Glomerular visceral epithelial cell (primary cell): ENCODE measurements at regions not wholly inside any gene's neighbourhood (a gene's known extent, or its start where the extent isn't known, plus 50 kb on each side); places are given as distances from the start of the nearest gene placed in this dataset.
"Not testable (repeated sequence)": the region's sequence is repeated elsewhere in the genome, so short reads cannot be mapped to it uniquely, and the experiment has no call there.

Experiments used
- DNase-seq: peaks from one replicate; pipeline ENCODE4 v3.0.0-alpha.2; 2016; ENCODE audit errors: extremely low spot score

- DNase-seq, result no peak
Observed at GRCh38 chr6:94238868-94239267, 819.5 kb upstream of the EPHA7 start.

- no peak for DNase-seq
Observed at GRCh38 chr6:94227741-94228140, 808.4 kb upstream of the EPHA7 start.

- no peak for DNase-seq
Observed at GRCh38 chr6:94217836-94218235, 798.5 kb upstream of the EPHA7 start.

- DNase-seq, result no peak
Observed at GRCh38 chr6:94215552-94215951, 796.2 kb upstream of the EPHA7 start.

GRCh38 chr6:94213226-94213625, 793.9 kb upstream of the EPHA7 start:
- DNase-seq, result no peak

GRCh38 chr6:94196891-94197290, 777.5 kb upstream of the EPHA7 start:
- no peak for DNase-seq

GRCh38 chr6:94190030-94190429, 770.7 kb upstream of the EPHA7 start:
- no peak for DNase-seq

GRCh38 chr6:94184666-94185464, 765.5 kb upstream of the EPHA7 start:
- DNase-seq, result no peak

- no peak for DNase-seq
Observed at GRCh38 chr6:94177429-94177828, 758.1 kb upstream of the EPHA7 start.

- no peak for DNase-seq
Observed at GRCh38 chr6:94175465-94175864, 756.1 kb upstream of the EPHA7 start.

GRCh38 chr6:94163877-94164276, 744.5 kb upstream of the EPHA7 start:
- no peak for DNase-seq

GRCh38 chr6:94150886-94151285, 731.5 kb upstream of the EPHA7 start:
- DNase-seq, result no peak

GRCh38 chr6:94144807-94145206, 725.4 kb upstream of the EPHA7 start:
- no peak for DNase-seq

- DNase-seq, result not testable (repeated sequence)
Observed at GRCh38 chr6:94137178-94137577, 717.8 kb upstream of the EPHA7 start.

GRCh38 chr6:94133106-94133505, 713.7 kb upstream of the EPHA7 start:
- DNase-seq, result no peak

GRCh38 chr6:94131271-94131670, 711.9 kb upstream of the EPHA7 start:
- DNase-seq, result no peak

GRCh38 chr6:94130478-94130877, 711.1 kb upstream of the EPHA7 start:
- no peak for DNase-seq

GRCh38 chr6:94129926-94130325, 710.6 kb upstream of the EPHA7 start:
- no peak for DNase-seq

GRCh38 chr6:94127716-94128115, 708.4 kb upstream of the EPHA7 start:
- no peak for DNase-seq

GRCh38 chr6:94124333-94124732, 705.0 kb upstream of the EPHA7 start:
- no peak for DNase-seq

- no peak for DNase-seq
Observed at GRCh38 chr6:94121094-94121493, 701.7 kb upstream of the EPHA7 start.

- peak; percentile 1 for DNase-seq
Observed at GRCh38 chr6:94099072-94099471, 679.7 kb upstream of the EPHA7 start.

GRCh38 chr6:94095961-94096360, 676.6 kb upstream of the EPHA7 start:
- DNase-seq, result no peak

- DNase-seq, result no peak
Observed at GRCh38 chr6:94089941-94090340, 670.6 kb upstream of the EPHA7 start.
